Transverse colon (tissue), 4 donors: ENCODE measurements at regions not wholly inside any gene's neighbourhood (a gene's known extent, or its start where the extent isn't known, plus 50 kb on each side); places are given as distances from the start of the nearest gene placed in this dataset.
"Not testable (repeated sequence)": the region's sequence is repeated elsewhere in the genome, so short reads cannot be mapped to it uniquely, and the experiment has no call there.

Source experiments
- DNase-seq: peaks from one replicate; pipeline ENCODE4 v3.0.0-alpha.2; 2019
- H3K27ac ChIP-seq, 4 donors: fragments of 200-600 bp; sonication (generic); 2 replicates each; pipeline ENCODE4 v1.5.1; 2016 to 2018; ENCODE audit warnings: inconsistent platforms in 4 of 4
- H3K27me3 ChIP-seq: fragments of 200-600 bp; sonication (generic); 2 replicates; pipeline ENCODE4 v1.5.1; 2017; ENCODE audit warnings: inconsistent platforms
- H3K36me3 ChIP-seq, 4 donors: fragments of 200-600 bp; sonication (generic); 2 replicates each; pipeline ENCODE4 v1.5.1; 2017 to 2019; ENCODE audit warnings: inconsistent platforms in 4 of 4
- H3K4me1 ChIP-seq, 4 donors: fragments of 200-600 bp; sonication (generic); 2 replicates each; pipeline ENCODE4 v1.5.1; 2017 to 2020; ENCODE audit warnings: inconsistent platforms in 4 of 4
- H3K4me3 ChIP-seq, 4 donors: fragments of 200-600 bp; sonication (generic); 1 replicate in 1 of 4; 2 replicates in 3 of 4; pipeline versions ENCODE4 v1.5.1 to v1.6.1; 2017 to 2019; ENCODE audit warnings: inconsistent platforms in 4 of 4
- H3K9me3 ChIP-seq, 2 donors: fragments of 200-600 bp; sonication (generic); 2 replicates each; pipeline ENCODE4 v1.5.1; 2017 to 2019; ENCODE audit warnings: inconsistent platforms in 2 of 2
- EP300 ChIP-seq: sonication (generic); formaldehyde crosslinking; IDR thresholded peaks from one replicate; pipeline ENCODE4 v1.6.1; 2017; ENCODE audit warnings: antibody characterized with exemption, low read depth
- POLR2A ChIP-seq: fragments of 450-650 bp; IDR thresholded peaks from one replicate; pipeline ENCODE4 v1.6.1; 2016; ENCODE audit warnings: antibody characterized with exemption, mild to moderate bottlenecking, moderate library complexity
- POLR2AphosphoS5 ChIP-seq, 3 donors: sonication (generic); formaldehyde crosslinking; IDR thresholded peaks; one replicate each; pipeline ENCODE4 v1.6.1; 2016; ENCODE audit warnings: antibody characterized with exemption in 3 of 3
- WGBS, 2 donors: methylation state at CpG; one replicate each; pipeline ENCODE4 v1.1.5; 2018; ENCODE audit warnings: low coverage in 1 of 2; 5-methylcytosine and 5-hydroxymethylcytosine counted together
- in situ Hi-C, 4 donors: fragments of 200-750 bp; cut with MboI; loops; one replicate each; pipeline versions ENCODE4 v1.15.0 to v1.15.1; 2017; ENCODE audit warnings: low sequenced_read_pairs in 3 of 4, low pct_ligation_motif_present in 1 of 4, low pct_unique_long_range_greater_than_20kb in 1 of 4
- intact Hi-C: fragments of 100-400 bp; cut with DNase I; formaldehyde crosslinking; loops from one replicate; pipeline ENCODE4 v1.15.1; 2023; ENCODE audit warnings: low total_unique reads
- TF ChIP-seq, protein P1 (sequence below), 5 experiments: fragments of 200-600 bp in 3 of 5; fragments of 450-650 bp in 2 of 5; sonication (generic) in 3 of 5; IDR thresholded peaks; 1 replicate in 2 of 5; 2 replicates in 3 of 5; pipeline ENCODE4 v1.5.1; 2016 to 2017; ENCODE audit warnings: antibody characterized with exemption in 5 of 5, inconsistent platforms in 3 of 5, mild to moderate bottlenecking in 2 of 5, moderate library complexity in 1 of 5

DNA sequence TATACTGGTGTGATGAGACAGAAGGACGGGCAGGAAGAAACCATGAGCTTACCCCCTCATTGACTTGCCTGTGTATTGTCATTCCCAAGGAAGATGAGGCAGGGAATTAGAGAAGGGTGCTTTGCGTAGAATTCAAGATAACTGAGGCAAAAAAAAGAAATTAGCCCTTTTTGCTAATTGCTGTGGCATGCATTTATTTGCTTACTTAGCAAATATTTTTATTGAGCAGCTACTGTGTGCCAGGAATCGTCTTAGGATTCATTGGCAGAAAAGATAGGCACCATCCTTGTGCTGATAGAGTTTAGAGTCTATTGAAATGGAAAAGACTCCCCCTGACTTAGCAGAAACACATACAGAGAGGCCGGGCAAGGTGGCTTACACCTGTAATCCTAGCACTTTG is 541.9 kb downstream of the TMEM114 start:
- H3K4me1 ChIP-seq, result no peaks in the 10 kb centered on the region
- H3K36me3 ChIP-seq, result no peaks in the 10 kb centered on the region
- intact Hi-C loops (no loop called here), in situ Hi-C loops (no loop called here)
- H3K9me3 ChIP-seq, result no peaks in the 10 kb centered on the region
- no peak for TF ChIP-seq POLR2A
- TF ChIP-seq, protein P1, sequence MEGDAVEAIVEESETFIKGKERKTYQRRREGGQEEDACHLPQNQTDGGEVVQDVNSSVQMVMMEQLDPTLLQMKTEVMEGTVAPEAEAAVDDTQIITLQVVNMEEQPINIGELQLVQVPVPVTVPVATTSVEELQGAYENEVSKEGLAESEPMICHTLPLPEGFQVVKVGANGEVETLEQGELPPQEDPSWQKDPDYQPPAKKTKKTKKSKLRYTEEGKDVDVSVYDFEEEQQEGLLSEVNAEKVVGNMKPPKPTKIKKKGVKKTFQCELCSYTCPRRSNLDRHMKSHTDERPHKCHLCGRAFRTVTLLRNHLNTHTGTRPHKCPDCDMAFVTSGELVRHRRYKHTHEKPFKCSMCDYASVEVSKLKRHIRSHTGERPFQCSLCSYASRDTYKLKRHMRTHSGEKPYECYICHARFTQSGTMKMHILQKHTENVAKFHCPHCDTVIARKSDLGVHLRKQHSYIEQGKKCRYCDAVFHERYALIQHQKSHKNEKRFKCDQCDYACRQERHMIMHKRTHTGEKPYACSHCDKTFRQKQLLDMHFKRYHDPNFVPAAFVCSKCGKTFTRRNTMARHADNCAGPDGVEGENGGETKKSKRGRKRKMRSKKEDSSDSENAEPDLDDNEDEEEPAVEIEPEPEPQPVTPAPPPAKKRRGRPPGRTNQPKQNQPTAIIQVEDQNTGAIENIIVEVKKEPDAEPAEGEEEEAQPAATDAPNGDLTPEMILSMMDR (IDR thresholded peaks at IDR 0.05), result no peak
- no peak for TF ChIP-seq EP300
- no peak for TF ChIP-seq POLR2AphosphoS5 (IDR thresholded peaks at IDR 0.05)
- DNase-seq, result no peak
- no peak overlapping the region for H3K4me3 ChIP-seq
- WGBS, 2 donors, result 77 to 90% methylated on average over 4 of the region's 4 CpGs
- H3K27me3 ChIP-seq, result no peaks in the 10 kb centered on the region
- H3K27ac ChIP-seq, result no peak overlapping the region

GRCh38 chr16:8047736-8048135 is 542.6 kb downstream of the TMEM114 start:
- DNase-seq, result no peak
- WGBS, 2 donors, result 79 to 93% methylated on average over 2 to 7 of the region's 7 CpGs
- Histone ChIP-seq H3K36me3 (no peaks in the 10 kb centered on the region), H3K27ac (no peak overlapping the region), H3K4me1 (no peaks in the 10 kb centered on the region), H3K27me3 (no peaks in the 10 kb centered on the region), H3K4me3 (no peak overlapping the region), H3K9me3 (no peaks in the 10 kb centered on the region)
- TF ChIP-seq POLR2A, result no peak
- TF ChIP-seq, protein P1 (IDR thresholded peaks at IDR 0.05), result no peak
- TF ChIP-seq POLR2AphosphoS5 (IDR thresholded peaks at IDR 0.05), result no peak
- no peak for TF ChIP-seq EP300
- in situ Hi-C loops (no loop called here), intact Hi-C loops (no loop called here)

DNA sequence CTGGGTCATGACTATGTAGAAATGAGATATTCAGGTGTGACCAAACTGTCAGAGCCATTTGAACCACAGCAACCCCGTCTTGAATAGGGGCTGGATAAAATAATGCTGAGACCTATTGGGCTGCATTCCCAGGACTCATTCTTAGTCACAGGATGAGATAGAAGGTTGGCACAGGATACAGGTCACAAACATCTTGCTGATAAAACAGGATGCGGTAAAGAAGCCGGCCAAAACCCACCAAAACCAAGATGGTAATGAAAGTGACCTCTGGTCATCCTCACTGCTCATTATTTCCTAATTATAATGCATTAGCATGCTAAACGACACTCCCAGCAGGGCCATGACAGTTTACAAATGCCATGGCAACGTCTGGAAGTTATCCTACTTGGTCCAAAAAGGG is 545.5 kb downstream of the TMEM114 start:
- intact Hi-C loops (no loop called here), in situ Hi-C loops (no loop called here)
- H3K27me3 ChIP-seq, result no peaks in the 10 kb centered on the region
- no peak overlapping the region for H3K4me3 ChIP-seq
- H3K27ac ChIP-seq, result no peak overlapping the region
- TF ChIP-seq EP300 (no peak), POLR2AphosphoS5 (IDR thresholded peaks at IDR 0.05) (no peak), POLR2A (no peak)
- TF ChIP-seq, protein P1 (IDR thresholded peaks at IDR 0.05), result no peak
- no peaks in the 10 kb centered on the region for H3K36me3 ChIP-seq
- H3K9me3 ChIP-seq, result no peaks in the 10 kb centered on the region
- 60 to 63% methylated on average over 1 to 5 of the region's 5 CpGs for WGBS, 2 donors
- no peaks in the 10 kb centered on the region for H3K4me1 ChIP-seq
- no peak for DNase-seq

- in situ Hi-C loops, result no loop called here
- 81 to 88% methylated on average over 2 to 3 of the region's 3 CpGs for WGBS, 2 donors
- Histone ChIP-seq H3K36me3 (no peaks in the 10 kb centered on the region), H3K27me3 (no peaks in the 10 kb centered on the region), H3K4me1 (no peaks in the 10 kb centered on the region), H3K9me3 (peaks cover 0 to 4% of the 10 kb centered on the region in 2 donors), H3K27ac (no peak overlapping the region), H3K4me3 (no peak overlapping the region)
- intact Hi-C loops, result no loop called here
- TF ChIP-seq POLR2AphosphoS5 (IDR thresholded peaks at IDR 0.05), result no peak
- TF ChIP-seq, protein P1 (IDR thresholded peaks at IDR 0.05), result no peak
- TF ChIP-seq EP300, result no peak
- TF ChIP-seq POLR2A, result no peak
- DNase-seq, result no peak
Measured at GRCh38 chr16:8032406-8032805, 557.9 kb downstream of the TMEM114 start.

- H3K27ac ChIP-seq, H3K4me1 ChIP-seq, H3K36me3 ChIP-seq, in situ Hi-C loops, H3K9me3 ChIP-seq, DNase-seq, intact Hi-C loops, H3K4me3 ChIP-seq, H3K27me3 ChIP-seq: not testable (repeated sequence)
- WGBS, 2 donors, result 69 to 88% methylated on average over 3 of the region's 3 CpGs
Measured at GRCh38 chr16:8030004-8030403, 560.3 kb downstream of the TMEM114 start.
